ENCODE measurements at regions not wholly inside any gene's neighbourhood (a gene's known extent, or its start where the extent isn't known, plus 50 kb on each side); places are given as distances from the start of the nearest gene placed in this dataset.

DNA sequence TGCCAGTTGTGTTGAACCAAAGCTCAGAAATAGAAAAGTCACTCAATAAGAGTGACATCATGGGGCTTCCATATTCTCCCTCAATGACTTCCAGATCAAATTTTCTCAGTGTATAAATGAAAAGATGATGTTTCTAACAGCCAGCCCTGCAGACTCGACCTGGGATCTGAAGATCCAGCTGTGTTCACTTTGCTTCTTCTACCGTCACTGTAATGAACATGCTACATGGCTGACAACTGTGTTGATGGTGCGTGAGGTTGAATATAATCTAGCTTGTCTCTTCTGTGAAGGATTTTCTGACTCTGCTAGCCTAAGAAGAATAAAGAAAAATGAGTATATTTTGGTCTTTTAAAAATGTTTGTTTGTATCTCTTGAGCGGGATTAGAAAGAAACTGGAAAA lies 577.8 kb downstream of the ETNK1 start:
- no peak for TF ChIP-seq POLR2A (IDR thresholded peaks at IDR 0.05; ENCODE audit: low read depth, low read length)
- no peak for TF ChIP-seq POLR2AphosphoS5 (IDR thresholded peaks at IDR 0.05; ENCODE audit: low read depth, low read length)
- no peak for TF ChIP-seq SPI1 (IDR thresholded peaks at IDR 0.05; ENCODE audit: low read depth, low read length)
- TF ChIP-seq TAF1 (IDR thresholded peaks at IDR 0.05; ENCODE audit: low read depth, low read length), result no peak
